Stimulated activated CD8-positive, alpha-beta memory T cell treated with anti-CD3 and anti-CD28 coated beads, Interleukin-4, amount 100 ng/mL, for 1 hour (primary cell): ENCODE measurements at regions not wholly inside any gene's neighbourhood (a gene's known extent, or its start where the extent isn't known, plus 50 kb on each side); places are given as distances from the start of the nearest gene placed in this dataset.
"Not testable (repeated sequence)": the region's sequence is repeated elsewhere in the genome, so short reads cannot be mapped to it uniquely, and the experiment has no call there.

Source experiments
- DNase-seq, 2 donors: peaks; one replicate each; pipeline ENCODE4 v3.0.0-alpha.2; 2020; ENCODE audit warnings: low read depth in 2 of 2, low spot score in 1 of 2

GRCh38 chr19:29060813-29061364 lies 152.1 kb downstream of the UQCRFS1 start:
- DNase-seq, result no peak

GRCh38 chr19:29056535-29056934 lies 156.4 kb downstream of the UQCRFS1 start:
- no peak for DNase-seq

GRCh38 chr19:29054886-29055675 lies 157.9 kb downstream of the UQCRFS1 start:
- DNase-seq, result no peak

GRCh38 chr19:29048873-29049272 lies 164.1 kb downstream of the UQCRFS1 start:
- DNase-seq, result no peak

- DNase-seq, result no peak
These were observed 167.2 kb downstream of the UQCRFS1 start for GRCh38 chr19:29045679-29046254.

- DNase-seq, result no peak
These were observed 168.9 kb downstream of the UQCRFS1 start for GRCh38 chr19:29044037-29044436.

- no peak for DNase-seq
These were observed 170.5 kb downstream of the UQCRFS1 start for GRCh38 chr19:29042450-29042849.

GRCh38 chr19:29040951-29041350 lies 172.0 kb downstream of the UQCRFS1 start:
- DNase-seq, result no peak

- no peak for DNase-seq
These were observed 172.7 kb downstream of the UQCRFS1 start for GRCh38 chr19:29040292-29040691.

GRCh38 chr19:29039036-29039435 lies 173.9 kb downstream of the UQCRFS1 start:
- not testable (repeated sequence) for DNase-seq

GRCh38 chr19:29031216-29031615 lies 181.7 kb downstream of the UQCRFS1 start:
- no peak for DNase-seq

GRCh38 chr19:29029268-29029958 lies 183.5 kb downstream of the UQCRFS1 start:
- no peak for DNase-seq

GRCh38 chr19:29022599-29022998 lies 190.4 kb downstream of the UQCRFS1 start:
- no peak for DNase-seq

GRCh38 chr19:29022165-29022564 lies 190.8 kb downstream of the UQCRFS1 start:
- no peak for DNase-seq

- no peak for DNase-seq
These were observed 191.6 kb downstream of the UQCRFS1 start for GRCh38 chr19:29021232-29021916.

GRCh38 chr19:29019403-29019802 lies 193.5 kb downstream of the UQCRFS1 start:
- no peak for DNase-seq

- DNase-seq, result no peak
These were observed 194.4 kb downstream of the UQCRFS1 start for GRCh38 chr19:29018542-29018941.

- no peak for DNase-seq
These were observed 195.2 kb downstream of the UQCRFS1 start for GRCh38 chr19:29017788-29018187.

GRCh38 chr19:29016926-29017760 lies 195.8 kb downstream of the UQCRFS1 start:
- DNase-seq, result no peak

GRCh38 chr19:29016353-29016752 lies 196.6 kb downstream of the UQCRFS1 start:
- DNase-seq, result no peak
